NB4 (cell line): ENCODE measurements at regions not wholly inside any gene's neighbourhood (a gene's known extent, or its start where the extent isn't known, plus 50 kb on each side); places are given as distances from the start of the nearest gene placed in this dataset.
"Not testable (repeated sequence)": the region's sequence is repeated elsewhere in the genome, so short reads cannot be mapped to it uniquely, and the experiment has no call there.

Source experiments
- DNase-seq: peaks from one replicate; pipeline ENCODE4 v3.0.0; 2010; ENCODE audit warnings: low read depth
- H3K4me3 ChIP-seq: one replicate; pipeline ENCODE4 v1.5.1; 2011; ENCODE audit warnings: mild to moderate bottlenecking, low read depth, low read length, moderate library complexity
- CTCF ChIP-seq: IDR thresholded peaks from one replicate; pipeline ENCODE4 v1.5.1; 2012; ENCODE audit warnings: low read depth, low read length
- MAX ChIP-seq: IDR thresholded peaks from 2 replicates; pipeline ENCODE4 v1.6.1; 2011; ENCODE audit warnings: low read depth, low read length
- MYC ChIP-seq: IDR thresholded peaks from 2 replicates; pipeline ENCODE4 v1.6.1; 2011; ENCODE audit warnings: low read depth, low read length
- POLR2A ChIP-seq: IDR thresholded peaks from 2 replicates; pipeline ENCODE4 v1.6.1; 2011; ENCODE audit warnings: mild to moderate bottlenecking; ENCODE audit not compliant: insufficient read length; ENCODE audit errors: extremely low read depth

DNA sequence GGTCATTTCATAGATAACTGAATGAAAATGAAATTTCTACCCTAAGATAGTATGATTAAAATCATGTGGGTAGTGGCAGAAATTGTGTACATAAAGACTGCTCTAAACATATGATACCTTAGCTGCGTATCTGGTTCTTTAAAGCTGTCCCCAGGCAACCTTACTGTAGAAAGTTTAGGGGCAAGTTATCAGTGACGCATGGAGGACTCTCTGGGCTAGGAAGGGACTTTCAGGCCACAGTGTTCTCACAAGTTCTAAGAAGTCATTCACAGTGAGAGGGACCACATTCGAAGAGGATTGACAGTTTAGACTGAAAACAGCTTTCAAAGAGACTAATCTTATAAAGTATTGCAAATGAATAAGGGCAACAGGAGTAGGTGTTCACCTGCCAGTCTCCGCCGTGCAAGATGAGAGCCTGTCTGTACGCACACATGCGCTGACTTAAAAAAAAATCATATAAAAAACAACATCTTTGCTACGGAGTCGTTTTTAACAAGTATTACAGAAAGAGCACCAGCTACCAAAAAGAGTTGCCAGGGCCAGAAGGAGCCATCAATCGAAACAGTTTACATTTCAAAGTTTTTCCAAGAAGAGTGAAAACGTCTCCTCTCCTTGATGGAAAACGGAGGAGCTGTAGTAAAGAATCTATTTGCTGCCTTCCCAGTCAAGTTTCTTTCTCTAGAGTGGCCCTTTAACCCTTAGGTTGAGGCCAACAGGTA is 146.3 kb downstream of the CETN3 start:
- no peak overlapping the region for H3K4me3 ChIP-seq
- TF ChIP-seq MYC (no peak), POLR2A (no peak), MAX (no peak), CTCF (no peak)

GRCh38 chr5:90251447-90251846 is 158.1 kb downstream of the CETN3 start:
- no peak for DNase-seq
- no peak for TF ChIP-seq CTCF
- no peak for TF ChIP-seq MYC
- no peak for TF ChIP-seq POLR2A
- no peak for TF ChIP-seq MAX

More for the DNA sequence above, 146.3 kb downstream of the CETN3 start:
- no peak for DNase-seq

DNA sequence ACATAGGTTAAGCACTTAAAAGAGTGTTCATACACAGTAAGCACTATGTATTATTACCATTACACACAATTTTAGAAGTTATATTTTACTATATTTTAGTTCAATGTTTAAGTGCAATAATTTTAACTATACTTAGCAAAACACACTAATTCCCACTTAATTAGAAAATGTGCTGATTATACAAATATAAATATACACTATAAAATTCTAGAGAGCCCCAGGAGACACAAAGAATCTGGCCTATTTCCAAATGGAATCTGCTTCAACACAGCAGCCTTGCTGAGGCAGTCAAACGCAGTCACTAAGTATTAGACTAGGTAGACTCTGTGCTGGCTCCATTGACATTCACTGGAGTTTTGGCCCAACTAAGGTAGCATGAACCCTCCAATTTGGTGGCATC is 160.9 kb downstream of the CETN3 start:
- TF ChIP-seq MYC (no peak), POLR2A (no peak), CTCF (no peak)
- no peak overlapping the region for H3K4me3 ChIP-seq
- no peak for DNase-seq

More at GRCh38 chr5:90251447-90251846, 158.1 kb downstream of the CETN3 start:
- no peak overlapping the region for H3K4me3 ChIP-seq

GRCh38 chr5:90243848-90244247 is 165.7 kb downstream of the CETN3 start:
- not testable (repeated sequence) for H3K4me3 ChIP-seq, DNase-seq

- TF ChIP-seq MAX = no peak
- TF ChIP-seq POLR2A = no peak
- TF ChIP-seq MYC = no peak
- TF ChIP-seq CTCF = no peak
- H3K4me3 ChIP-seq = no peak overlapping the region
- no peak for DNase-seq
Observed at GRCh38 chr5:90233476-90233875, 176.1 kb downstream of the CETN3 start.

- no peak overlapping the region for H3K4me3 ChIP-seq
- TF ChIP-seq MAX (no peak), POLR2A (no peak), MYC (no peak)
- no peak for DNase-seq
Observed at GRCh38 chr5:90231688-90232087, 177.9 kb downstream of the CETN3 start.

- no peak for DNase-seq
- no peak for TF ChIP-seq MAX
- TF ChIP-seq POLR2A = no peak
- no peak for TF ChIP-seq MYC
- TF ChIP-seq CTCF = no peak
- no peak overlapping the region for H3K4me3 ChIP-seq
Observed at GRCh38 chr5:90227683-90228082, 181.9 kb downstream of the CETN3 start.
